ENCODE measurements at regions not wholly inside any gene's neighbourhood (a gene's known extent, or its start where the extent isn't known, plus 50 kb on each side); places are given as distances from the start of the nearest gene placed in this dataset.
A peak's percentile ranks its signal among the peaks of the same experiment; 100 is the strongest.
"Not testable (repeated sequence)": the region's sequence is repeated elsewhere in the genome, so short reads cannot be mapped to it uniquely, and the experiment has no call there.

- DNase-seq: no peak
Observed at GRCh38 chr12:25382311-25383106, 131.8 kb upstream of the KRAS start.

DNA sequence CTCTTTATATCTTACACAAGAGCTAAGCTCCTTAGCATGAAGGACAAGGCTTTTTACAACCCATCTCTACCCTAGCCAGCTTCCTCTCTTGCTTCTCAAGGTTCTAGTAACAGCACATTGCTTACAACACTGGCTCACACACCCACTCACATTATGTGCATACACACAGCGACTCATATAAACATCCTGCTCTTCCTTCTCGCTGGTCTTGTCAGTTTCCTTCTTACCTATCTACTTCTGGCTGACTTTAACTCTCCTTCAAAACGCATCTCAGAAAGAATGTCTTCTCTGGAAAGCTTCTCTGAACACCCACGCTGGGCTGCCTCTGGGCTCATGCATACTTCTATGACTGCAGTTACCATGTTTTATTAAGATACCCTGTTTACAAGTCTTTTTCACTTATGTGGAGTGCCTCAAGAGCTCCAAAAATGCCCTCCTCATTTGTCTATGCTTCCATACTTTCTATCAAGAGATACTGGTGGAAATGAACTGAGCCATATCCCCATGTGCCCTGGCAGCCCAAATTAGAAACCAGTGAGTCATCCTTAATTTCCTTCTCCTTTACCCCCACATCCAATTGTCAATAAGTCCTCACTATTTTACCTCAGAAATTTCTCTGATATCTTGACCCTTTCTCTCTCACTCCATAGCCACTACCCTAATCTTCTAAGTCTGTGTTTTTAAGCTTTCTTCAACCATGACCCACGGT, 126.9 kb upstream of the KRAS start:
- no peak for DNase-seq

GRCh38 chr12:25376985-25377384, 126.3 kb upstream of the KRAS start:
- DNase-seq: no peak

DNA sequence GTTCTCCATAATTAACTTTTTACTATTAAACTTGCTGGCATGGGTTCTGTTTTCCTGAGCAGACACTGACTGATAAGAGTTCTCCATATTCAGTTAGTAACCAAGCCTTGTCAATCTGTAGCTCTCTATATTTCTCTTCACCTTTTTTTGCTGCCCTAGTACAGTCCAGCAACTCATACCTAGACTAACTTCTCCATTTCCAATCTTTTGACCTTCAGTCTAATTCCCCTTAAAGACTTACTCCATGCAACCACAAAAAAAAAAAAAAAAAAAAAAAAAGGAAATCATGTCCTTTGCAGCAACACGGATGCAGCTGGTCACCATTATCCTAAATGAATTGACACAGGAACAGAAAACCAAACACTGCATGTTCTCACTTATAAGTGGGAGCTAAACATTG, 125.7 kb upstream of the KRAS start:
- peak in 1 of 2 experiments; percentile 14 for DNase-seq

GRCh38 chr12:25372969-25373817, 122.5 kb upstream of the KRAS start:
- DNase-seq: no peak

DNA sequence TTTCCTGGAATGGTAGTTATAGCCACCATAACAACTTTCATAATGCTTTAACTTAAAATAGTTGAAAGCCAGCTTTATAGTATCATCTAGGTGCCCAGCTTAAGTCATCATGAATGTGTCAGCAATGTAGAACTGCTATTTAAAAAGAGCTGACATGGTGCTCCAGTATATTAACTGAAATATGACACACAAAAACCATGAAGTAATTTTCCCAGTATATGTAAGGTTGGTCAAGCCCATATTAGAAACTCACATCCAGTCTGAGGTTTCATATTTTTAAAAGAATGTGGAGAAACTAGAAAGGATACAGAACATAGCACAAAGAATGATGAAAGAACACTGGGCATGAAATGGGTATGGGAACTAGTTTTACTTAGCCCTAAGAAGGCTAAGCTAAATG, 121.3 kb upstream of the KRAS start:
- DNase-seq: no peak

DNA sequence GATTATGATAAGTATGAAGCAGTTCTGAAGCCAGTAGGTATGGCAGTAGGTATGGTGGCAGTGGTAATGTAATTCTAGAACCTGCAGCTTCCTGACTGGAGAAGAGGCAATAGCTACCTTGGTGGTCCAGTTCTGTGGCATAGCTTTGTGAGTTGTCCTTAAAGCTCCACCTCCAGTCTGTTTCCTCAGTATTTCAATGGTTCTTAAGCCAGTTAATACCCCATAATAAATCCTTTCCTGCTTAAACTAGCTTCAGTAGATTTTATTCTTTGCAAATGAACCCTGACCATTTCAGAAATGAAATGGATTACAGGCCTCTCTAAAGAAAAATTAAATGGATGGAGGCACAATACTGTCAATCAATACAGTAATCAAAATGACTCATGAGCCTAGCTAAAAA, 117.8 kb upstream of the KRAS start:
- no peak for DNase-seq

- DNase-seq: no peak
Observed at GRCh38 chr12:25366122-25366521, 115.4 kb upstream of the KRAS start.

GRCh38 chr12:25365340-25365730, 114.6 kb upstream of the KRAS start:
- peak in 1 of 2 experiments; percentile 35 for DNase-seq

DNA sequence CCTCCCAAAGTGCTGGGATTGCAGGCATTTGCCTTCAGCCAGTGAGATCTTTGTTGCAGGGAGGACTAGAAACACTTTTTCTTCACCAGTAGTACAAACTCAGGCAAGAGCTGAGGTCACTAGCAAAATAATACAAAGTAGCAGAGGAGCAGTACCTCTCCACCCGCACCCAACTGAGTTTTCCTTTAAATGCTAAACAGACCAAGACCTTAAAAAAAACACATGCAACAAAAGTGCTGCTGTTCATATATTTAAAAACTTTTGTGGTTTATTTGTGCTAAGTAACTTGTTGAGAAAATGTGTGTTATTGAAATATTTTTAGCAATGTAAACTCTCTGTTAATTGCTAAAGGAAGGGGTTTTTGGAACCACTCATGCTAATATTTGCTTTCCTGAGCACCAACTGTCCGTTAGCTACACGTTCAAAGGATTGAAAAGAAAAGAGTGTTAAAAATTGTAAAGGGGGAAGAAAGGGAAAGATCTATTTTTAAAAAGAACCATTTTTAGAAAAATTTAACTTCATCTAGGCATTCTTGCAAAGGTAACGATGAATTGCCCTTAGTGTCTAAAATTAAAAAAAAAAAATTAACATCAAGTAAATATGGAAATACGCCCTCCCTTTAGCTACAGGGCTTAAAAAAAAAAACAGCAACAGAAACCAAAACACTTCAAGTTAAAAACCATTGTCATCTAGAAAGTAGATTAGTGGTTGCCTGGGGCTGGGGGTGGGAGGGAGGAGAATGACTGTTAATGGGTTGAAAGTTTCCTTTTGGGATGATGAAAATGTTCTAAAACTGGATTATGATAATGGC, 114.0 kb upstream of the KRAS start:
- DNase-seq: peak in 1 of 2 experiments; percentile 41

- no peak for DNase-seq
Observed at GRCh38 chr12:25362646-25363045, 111.9 kb upstream of the KRAS start.

GRCh38 chr12:25361511-25361910, 110.8 kb upstream of the KRAS start:
- no peak for DNase-seq

- no peak for DNase-seq
Observed at GRCh38 chr12:25357595-25357994, 106.9 kb upstream of the KRAS start.

GRCh38 chr12:25352942-25353341, 102.2 kb upstream of the KRAS start:
- DNase-seq: not testable (repeated sequence)

DNA sequence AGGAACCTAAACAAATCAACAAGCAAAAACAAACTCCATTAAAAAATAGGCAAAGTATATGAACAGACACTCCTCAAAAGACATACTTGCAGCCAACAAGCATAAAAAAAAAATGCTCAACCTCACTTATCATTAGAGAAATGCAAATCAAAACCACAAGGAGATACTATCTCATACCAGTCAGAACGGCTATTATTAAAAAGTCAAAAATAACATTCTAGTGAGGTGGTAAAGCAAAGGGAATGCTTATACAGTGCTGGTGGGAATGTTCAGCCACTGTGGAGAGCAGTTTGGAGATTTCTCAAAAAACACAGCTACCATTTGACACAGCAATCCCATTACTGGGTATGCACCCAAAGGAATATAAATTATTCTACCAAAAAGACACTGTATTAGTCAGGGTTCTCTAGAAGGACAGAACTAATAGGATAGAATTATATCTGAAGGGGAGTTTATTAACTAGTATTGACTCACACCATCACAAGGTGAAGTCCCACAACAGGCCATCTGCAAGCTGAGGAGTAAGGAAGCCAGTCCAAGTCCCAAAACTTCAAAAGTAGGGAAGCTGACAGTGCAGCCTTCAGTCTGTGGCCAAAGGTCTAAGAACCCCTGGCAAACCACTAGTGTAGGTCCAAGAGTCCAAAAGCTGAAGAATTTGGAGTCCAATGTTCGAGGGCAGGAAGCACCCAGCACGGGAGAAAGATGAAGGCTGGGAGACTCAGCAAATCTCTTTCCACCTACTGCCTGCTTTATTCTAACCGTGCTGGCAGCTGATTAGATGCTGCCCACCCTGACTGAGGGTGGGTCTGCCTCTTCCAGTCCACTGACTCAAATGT, 101.6 kb upstream of the KRAS start:
- DNase-seq: no peak

DNA sequence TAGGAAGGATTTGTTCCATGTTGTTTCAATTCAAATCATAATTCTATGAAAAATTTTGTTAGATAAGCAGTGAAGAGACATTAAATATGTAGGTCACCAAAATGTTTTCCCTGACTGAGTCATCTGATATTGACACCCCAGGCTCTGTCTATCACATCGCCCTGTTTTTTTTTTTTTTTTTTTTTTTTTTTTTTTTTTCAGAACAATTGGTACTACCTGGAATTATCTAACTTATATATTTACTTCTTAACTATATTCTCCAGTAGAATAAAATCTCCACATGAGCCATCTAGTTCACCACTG, 97.8 kb upstream of the KRAS start:
- DNase-seq: no peak

GRCh38 chr12:25347716-25348592, 97.2 kb upstream of the KRAS start:
- DNase-seq: no peak

GRCh38 chr12:25341877-25342276, 91.1 kb upstream of the KRAS start:
- DNase-seq: not testable (repeated sequence)

DNA sequence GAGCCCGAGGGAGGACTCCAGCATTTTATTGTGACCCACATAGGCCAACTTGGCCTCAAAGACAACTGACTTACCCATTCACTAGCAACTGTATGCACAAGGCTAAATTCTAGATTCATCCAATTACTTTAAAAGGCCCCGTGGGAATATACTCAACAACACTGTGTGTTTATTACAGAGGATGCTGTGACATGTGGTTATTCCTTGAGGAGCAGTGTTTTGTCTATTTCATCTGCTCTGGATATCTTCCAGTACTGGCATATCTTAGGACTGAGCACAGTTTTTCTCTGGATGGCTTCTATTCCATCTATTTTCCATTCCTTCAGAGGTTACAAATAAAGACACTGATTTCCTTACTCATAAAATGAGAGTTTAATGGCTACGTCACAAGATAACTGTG, 87.2 kb upstream of the KRAS start:
- DNase-seq: no peak

- DNase-seq: no peak
Observed at GRCh38 chr12:25332143-25332542, 81.4 kb upstream of the KRAS start.

Data from NCI-H2081 (cell line).